PFSK-1 (cell line): ENCODE measurements at regions not wholly inside any gene's neighbourhood (a gene's known extent, or its start where the extent isn't known, plus 50 kb on each side); places are given as distances from the start of the nearest gene placed in this dataset.

Experiments used
- POLR2AphosphoS5 ChIP-seq: IDR thresholded peaks from 2 replicates; pipeline ENCODE4 v1.6.1; 2012; ENCODE audit warnings: low read depth, mild to moderate bottlenecking, control low read depth, low read length, moderate library complexity
- TF ChIP-seq, protein P1 (sequence below), 2 experiments: IDR thresholded peaks; 2 replicates each; pipeline versions ENCODE4 v1.6.1 to v1.8.0; 2011 to 2012; ENCODE audit warnings: low read depth in 2 of 2, low read length in 2 of 2, control low read depth in 1 of 2, inconsistent platforms in 1 of 2, mild to moderate bottlenecking in 1 of 2, moderate library complexity in 1 of 2; ENCODE audit not compliant: insufficient read depth in 1 of 2

DNA sequence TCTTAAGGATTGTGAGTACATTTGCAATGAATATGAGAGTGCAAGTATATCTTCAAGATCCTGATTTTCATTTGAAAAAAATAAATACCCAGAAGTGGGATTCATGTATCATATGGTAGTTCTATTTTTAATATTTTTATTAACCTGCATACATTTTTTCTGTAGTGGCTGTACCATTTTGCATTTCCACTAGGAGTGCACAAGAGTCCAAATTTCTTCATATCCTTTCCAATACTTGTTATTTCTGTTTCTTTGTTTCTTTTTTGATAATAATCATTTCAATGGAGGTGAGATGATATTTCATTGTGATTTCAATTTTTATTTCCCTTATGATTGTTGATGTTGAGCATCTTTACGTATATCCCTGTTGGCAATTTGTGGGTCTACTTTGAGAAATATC is 759.8 kb upstream of the CNTN5 start:
- TF ChIP-seq POLR2AphosphoS5, result no peak
- TF ChIP-seq, protein P1, sequence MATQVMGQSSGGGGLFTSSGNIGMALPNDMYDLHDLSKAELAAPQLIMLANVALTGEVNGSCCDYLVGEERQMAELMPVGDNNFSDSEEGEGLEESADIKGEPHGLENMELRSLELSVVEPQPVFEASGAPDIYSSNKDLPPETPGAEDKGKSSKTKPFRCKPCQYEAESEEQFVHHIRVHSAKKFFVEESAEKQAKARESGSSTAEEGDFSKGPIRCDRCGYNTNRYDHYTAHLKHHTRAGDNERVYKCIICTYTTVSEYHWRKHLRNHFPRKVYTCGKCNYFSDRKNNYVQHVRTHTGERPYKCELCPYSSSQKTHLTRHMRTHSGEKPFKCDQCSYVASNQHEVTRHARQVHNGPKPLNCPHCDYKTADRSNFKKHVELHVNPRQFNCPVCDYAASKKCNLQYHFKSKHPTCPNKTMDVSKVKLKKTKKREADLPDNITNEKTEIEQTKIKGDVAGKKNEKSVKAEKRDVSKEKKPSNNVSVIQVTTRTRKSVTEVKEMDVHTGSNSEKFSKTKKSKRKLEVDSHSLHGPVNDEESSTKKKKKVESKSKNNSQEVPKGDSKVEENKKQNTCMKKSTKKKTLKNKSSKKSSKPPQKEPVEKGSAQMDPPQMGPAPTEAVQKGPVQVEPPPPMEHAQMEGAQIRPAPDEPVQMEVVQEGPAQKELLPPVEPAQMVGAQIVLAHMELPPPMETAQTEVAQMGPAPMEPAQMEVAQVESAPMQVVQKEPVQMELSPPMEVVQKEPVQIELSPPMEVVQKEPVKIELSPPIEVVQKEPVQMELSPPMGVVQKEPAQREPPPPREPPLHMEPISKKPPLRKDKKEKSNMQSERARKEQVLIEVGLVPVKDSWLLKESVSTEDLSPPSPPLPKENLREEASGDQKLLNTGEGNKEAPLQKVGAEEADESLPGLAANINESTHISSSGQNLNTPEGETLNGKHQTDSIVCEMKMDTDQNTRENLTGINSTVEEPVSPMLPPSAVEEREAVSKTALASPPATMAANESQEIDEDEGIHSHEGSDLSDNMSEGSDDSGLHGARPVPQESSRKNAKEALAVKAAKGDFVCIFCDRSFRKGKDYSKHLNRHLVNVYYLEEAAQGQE (IDR thresholded peaks at IDR 0.05; ENCODE audit: insufficient read depth in 1 of 2, low read depth in 2 of 2, low read length in 2 of 2), result no peak
